GM20000 (cell line): ENCODE measurements at regions not wholly inside any gene's neighbourhood (a gene's known extent, or its start where the extent isn't known, plus 50 kb on each side); places are given as distances from the start of the nearest gene placed in this dataset.
A peak's percentile ranks its signal among the peaks of the same experiment; 100 is the strongest.

Experiments used
- DNase-seq: peaks from one replicate; pipeline ENCODE4 v3.0.0; 2012; ENCODE audit warnings: low spot score
- TF ChIP-seq, protein P1 (sequence below): IDR thresholded peaks from 2 replicates; pipeline ENCODE4 v1.5.1; 2012; ENCODE audit warnings: mild to moderate bottlenecking, control low read depth; ENCODE audit errors: extremely low read depth, missing control alignments

- DNase-seq: no peak
- TF ChIP-seq, protein P1, sequence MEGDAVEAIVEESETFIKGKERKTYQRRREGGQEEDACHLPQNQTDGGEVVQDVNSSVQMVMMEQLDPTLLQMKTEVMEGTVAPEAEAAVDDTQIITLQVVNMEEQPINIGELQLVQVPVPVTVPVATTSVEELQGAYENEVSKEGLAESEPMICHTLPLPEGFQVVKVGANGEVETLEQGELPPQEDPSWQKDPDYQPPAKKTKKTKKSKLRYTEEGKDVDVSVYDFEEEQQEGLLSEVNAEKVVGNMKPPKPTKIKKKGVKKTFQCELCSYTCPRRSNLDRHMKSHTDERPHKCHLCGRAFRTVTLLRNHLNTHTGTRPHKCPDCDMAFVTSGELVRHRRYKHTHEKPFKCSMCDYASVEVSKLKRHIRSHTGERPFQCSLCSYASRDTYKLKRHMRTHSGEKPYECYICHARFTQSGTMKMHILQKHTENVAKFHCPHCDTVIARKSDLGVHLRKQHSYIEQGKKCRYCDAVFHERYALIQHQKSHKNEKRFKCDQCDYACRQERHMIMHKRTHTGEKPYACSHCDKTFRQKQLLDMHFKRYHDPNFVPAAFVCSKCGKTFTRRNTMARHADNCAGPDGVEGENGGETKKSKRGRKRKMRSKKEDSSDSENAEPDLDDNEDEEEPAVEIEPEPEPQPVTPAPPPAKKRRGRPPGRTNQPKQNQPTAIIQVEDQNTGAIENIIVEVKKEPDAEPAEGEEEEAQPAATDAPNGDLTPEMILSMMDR: no peak
Observed at GRCh38 chr2:8487461-8487932, 194.4 kb upstream of the ID2 start.

GRCh38 chr2:8488001-8488738 lies 193.7 kb upstream of the ID2 start:
- TF ChIP-seq, protein P1: no peak
- peak; percentile 75 for DNase-seq

- TF ChIP-seq, protein P1: no peak
Observed at GRCh38 chr2:8489221-8489620, 192.6 kb upstream of the ID2 start.

DNA sequence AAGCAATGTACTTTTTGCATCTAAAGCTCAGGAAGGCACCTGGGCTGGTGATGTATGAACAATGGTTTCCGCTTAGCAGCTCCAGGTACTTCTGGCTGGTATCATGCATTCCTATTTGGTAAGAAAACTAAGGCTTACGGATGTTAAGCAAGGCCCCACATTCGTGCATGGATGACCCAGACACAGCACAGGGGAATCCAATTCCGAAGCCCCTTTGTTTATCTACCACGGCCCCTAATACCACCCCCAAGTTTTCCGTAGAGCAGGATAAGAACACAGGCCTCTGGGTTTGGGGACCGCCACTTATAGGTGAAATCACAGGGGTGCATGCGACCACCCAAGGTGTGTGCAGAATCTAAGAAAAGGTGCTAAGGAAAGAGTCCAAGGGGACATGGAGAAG lies 192.1 kb upstream of the ID2 start:
- no peak for DNase-seq
- TF ChIP-seq, protein P1: no peak

More at GRCh38 chr2:8489221-8489620, 192.6 kb upstream of the ID2 start:
- no peak for DNase-seq

GRCh38 chr2:8490166-8490721 lies 191.6 kb upstream of the ID2 start:
- DNase-seq: no peak
- TF ChIP-seq, protein P1: no peak

GRCh38 chr2:8491296-8492027 lies 190.4 kb upstream of the ID2 start:
- no peak for DNase-seq
- TF ChIP-seq, protein P1: no peak

DNA sequence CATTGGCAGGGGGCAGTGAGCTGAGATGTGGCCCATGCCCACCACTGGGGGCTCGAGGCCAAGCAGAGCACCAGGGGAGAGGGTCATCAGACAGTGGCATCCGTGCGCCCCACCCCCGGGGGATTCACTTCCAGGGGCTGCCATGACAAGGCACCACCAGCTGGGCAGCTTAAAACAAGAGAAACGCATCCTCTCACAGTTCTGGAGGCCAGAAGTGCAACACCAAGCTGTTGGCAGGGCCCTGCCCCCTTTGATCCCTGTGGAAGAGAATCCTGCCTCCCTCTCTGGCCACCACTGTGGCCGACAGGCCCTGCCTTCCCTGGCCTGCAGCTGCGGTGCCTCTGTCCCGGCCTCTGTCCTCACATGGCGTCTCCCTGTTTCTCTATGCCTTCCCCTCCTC lies 187.7 kb upstream of the ID2 start:
- TF ChIP-seq, protein P1: no peak

More for the DNA sequence above, 187.7 kb upstream of the ID2 start:
- DNase-seq: no peak
